Psoas muscle (tissue), 7 donors: ENCODE measurements at regions not wholly inside any gene's neighbourhood (a gene's known extent, or its start where the extent isn't known, plus 50 kb on each side); places are given as distances from the start of the nearest gene placed in this dataset.

ENCODE experiments used
- ATAC-seq, 4 donors: fragments of 200-7000 bp; cut with Tn5 transposase; one replicate each; pipeline ENCODE4 v1.9.1; 2020; ENCODE audit warnings: moderate library complexity in 3 of 4, mild to moderate bottlenecking in 2 of 4
- DNase-seq, 2 donors: peaks; one replicate each; pipeline ENCODE4 v3.0.0-alpha.2; 2020
- H3K27ac ChIP-seq: fragments of 200-600 bp; one replicate; pipeline ENCODE4 v1.8.0; 2022
- H3K27me3 ChIP-seq, 3 donors: fragments of 200-600 bp in 1 of 3; one replicate each; pipeline versions ENCODE4 v1.6.1 to v1.8.0; 2013 to 2022; ENCODE audit warnings: low read length in 2 of 3, mild to moderate bottlenecking in 2 of 3, moderate library complexity in 1 of 3; ENCODE audit not compliant: insufficient read depth in 3 of 3
- H3K36me3 ChIP-seq, 2 donors: fragments of 200-600 bp in 1 of 2; one replicate each; pipeline versions ENCODE4 v1.6.1 to v1.8.0; 2013 to 2022; ENCODE audit warnings: low read depth in 1 of 2, mild to moderate bottlenecking in 1 of 2, moderate library complexity in 1 of 2; ENCODE audit not compliant: insufficient read depth in 1 of 2
- H3K4me1 ChIP-seq: fragments of 200-600 bp; one replicate; pipeline ENCODE4 v1.8.0; 2022
- H3K4me3 ChIP-seq: fragments of 200-600 bp; one replicate; pipeline ENCODE4 v1.8.0; 2022; ENCODE audit warnings: mild to moderate bottlenecking
- H3K9me3 ChIP-seq: fragments of 200-600 bp; one replicate; pipeline ENCODE4 v1.8.0; 2022
- WGBS, 3 donors: extraction: QIAGEN DNeasy Blood & Tissue Kit; methylation state at CpG; one replicate each; pipeline versions ENCODE4 v1.1.6 to v1.1.7; 2013; 5-methylcytosine and 5-hydroxymethylcytosine counted together
- intact Hi-C, 2 donors: fragments of 100-400 bp; cut with DNase I; formaldehyde crosslinking; loops; one replicate each; pipeline versions ENCODE4 v1.11.0 to v1.14.2; 2022
- TF ChIP-seq, protein P1 (sequence below): fragments of 200-600 bp; IDR thresholded peaks from one replicate; pipeline ENCODE4 v1.8.0; 2022; ENCODE audit warnings: antibody characterized with exemption
- donor health status: healthy with polysubstance abuse.
- donor health status: DM: no; HTN: no; CAD: no; lungs with moderate emphysema.
- donor health status: Bipolar disorder and iron deficiency.
- donor health status: healthy.
- donor health status: DM: yes; HTN: yes; CAD: no.
- donor health status: DM: no; HTN: no; CAD: no.
- donor health status: DM: yes; HTN: yes; CAD: no.

DNA sequence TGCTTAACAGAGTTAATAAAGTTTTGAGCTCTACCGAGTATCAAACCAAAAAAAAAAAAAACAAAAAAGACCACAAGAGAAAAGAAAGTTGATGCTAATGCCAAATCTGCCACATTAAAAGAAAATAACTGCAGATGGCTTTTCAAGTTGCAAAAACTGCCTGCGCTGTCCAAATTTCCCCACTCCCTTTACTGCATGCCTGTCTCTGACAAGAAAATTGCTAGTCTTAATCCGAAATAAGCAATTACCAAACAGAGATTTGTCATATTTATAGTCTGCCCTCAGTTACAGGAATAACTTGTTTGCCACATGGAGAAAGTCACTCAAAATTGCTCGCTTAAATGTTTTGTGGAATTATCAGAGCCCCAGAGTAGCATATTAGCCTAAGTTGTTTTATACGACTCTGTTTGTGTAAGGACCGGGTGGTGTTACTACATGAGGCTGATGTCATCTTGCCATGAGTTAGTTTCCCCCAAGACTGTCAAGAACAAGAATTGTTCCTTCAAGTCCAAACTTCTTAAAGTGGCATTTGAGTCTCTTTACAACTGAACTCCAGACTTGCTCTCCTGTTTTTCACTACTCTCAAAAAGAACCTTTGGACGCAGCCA, 160.9 kb downstream of the CEP120 start:
- H3K4me3 ChIP-seq: no peak overlapping the region
- H3K9me3 ChIP-seq: no peaks in the 10 kb centered on the region
- no peak for ATAC-seq
- H3K27ac ChIP-seq: no peak overlapping the region
- peaks cover 0 to 2% (median 0%) of the 10 kb centered on the region in 3 donors for H3K27me3 ChIP-seq
- intact Hi-C loops: no loop called here
- no peaks in the 10 kb centered on the region for H3K36me3 ChIP-seq
- no peaks in the 10 kb centered on the region for H3K4me1 ChIP-seq
- 57 to 62% (median 60%) methylated on average over 7 of the region's 7 CpGs for WGBS, 3 donors
- TF ChIP-seq, protein P1, sequence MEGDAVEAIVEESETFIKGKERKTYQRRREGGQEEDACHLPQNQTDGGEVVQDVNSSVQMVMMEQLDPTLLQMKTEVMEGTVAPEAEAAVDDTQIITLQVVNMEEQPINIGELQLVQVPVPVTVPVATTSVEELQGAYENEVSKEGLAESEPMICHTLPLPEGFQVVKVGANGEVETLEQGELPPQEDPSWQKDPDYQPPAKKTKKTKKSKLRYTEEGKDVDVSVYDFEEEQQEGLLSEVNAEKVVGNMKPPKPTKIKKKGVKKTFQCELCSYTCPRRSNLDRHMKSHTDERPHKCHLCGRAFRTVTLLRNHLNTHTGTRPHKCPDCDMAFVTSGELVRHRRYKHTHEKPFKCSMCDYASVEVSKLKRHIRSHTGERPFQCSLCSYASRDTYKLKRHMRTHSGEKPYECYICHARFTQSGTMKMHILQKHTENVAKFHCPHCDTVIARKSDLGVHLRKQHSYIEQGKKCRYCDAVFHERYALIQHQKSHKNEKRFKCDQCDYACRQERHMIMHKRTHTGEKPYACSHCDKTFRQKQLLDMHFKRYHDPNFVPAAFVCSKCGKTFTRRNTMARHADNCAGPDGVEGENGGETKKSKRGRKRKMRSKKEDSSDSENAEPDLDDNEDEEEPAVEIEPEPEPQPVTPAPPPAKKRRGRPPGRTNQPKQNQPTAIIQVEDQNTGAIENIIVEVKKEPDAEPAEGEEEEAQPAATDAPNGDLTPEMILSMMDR: no peak
- DNase-seq: no peak

DNA sequence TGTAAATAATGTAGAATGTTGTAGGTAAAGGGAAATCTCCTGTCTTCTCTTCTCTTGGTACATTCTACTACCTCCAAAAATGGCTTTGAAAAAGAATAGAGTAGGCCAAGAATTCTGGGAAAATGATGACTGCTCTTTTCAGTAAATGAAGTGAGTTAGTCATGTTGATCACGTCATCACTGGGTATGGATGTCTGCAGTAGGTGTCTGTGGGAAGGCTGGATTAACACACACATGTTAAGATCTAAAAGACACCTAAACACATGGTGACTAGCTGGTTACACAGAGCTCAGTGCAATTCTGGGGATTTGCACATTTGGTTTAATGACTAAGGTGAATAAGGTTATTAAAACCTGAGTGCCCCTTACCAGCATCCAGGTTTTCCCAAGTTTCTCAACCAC, 161.5 kb downstream of the CEP120 start:
- no peak overlapping the region for H3K27ac ChIP-seq
- 52 to 68% (median 67%) methylated on average over 1 of the region's 1 CpG for WGBS, 3 donors

DNA sequence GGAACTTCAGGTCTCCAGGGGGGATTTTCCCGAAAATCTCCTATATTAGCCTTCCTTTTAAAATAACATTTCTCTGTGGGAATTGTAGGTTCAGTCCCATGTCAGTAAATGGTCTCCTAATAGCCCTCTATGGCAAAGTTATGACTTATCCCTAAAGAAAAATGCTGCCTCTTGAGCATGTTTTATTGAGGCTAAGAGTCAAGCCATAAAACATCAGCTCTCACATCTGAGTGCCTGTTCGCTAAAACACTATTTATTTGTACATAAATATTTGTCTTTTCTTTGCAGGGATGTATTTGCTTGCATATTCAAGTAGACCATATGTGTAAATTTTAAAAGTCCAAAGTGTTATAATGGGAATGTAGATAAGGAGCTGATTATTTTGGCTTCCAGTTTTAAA, 160.4 kb downstream of the PRDM6 start:
- WGBS, 3 donors: 60 to 65% (median 63%) methylated on average over 2 of the region's 2 CpGs
- DNase-seq (no peak), ATAC-seq (no peak)
- Histone ChIP-seq H3K9me3 (no peaks in the 10 kb centered on the region), H3K27ac (no peak overlapping the region), H3K4me1 (no peaks in the 10 kb centered on the region), H3K27me3 (peaks cover 0 to 2% (median 0%) of the 10 kb centered on the region in 3 donors), H3K4me3 (no peak overlapping the region), H3K36me3 (no peaks in the 10 kb centered on the region)
- TF ChIP-seq, protein P1: no peak
- intact Hi-C loops: no loop called here

More for the DNA sequence above, 161.5 kb downstream of the CEP120 start:
- no peak overlapping the region for H3K4me3 ChIP-seq
- DNase-seq (no peak), ATAC-seq (no peak)
- intact Hi-C loops: no loop called here
- H3K9me3 ChIP-seq: no peaks in the 10 kb centered on the region
- peaks cover 0 to 2% (median 0%) of the 10 kb centered on the region in 3 donors for H3K27me3 ChIP-seq
- TF ChIP-seq, protein P1: no peak
- no peaks in the 10 kb centered on the region for H3K36me3 ChIP-seq
- H3K4me1 ChIP-seq: no peaks in the 10 kb centered on the region

DNA sequence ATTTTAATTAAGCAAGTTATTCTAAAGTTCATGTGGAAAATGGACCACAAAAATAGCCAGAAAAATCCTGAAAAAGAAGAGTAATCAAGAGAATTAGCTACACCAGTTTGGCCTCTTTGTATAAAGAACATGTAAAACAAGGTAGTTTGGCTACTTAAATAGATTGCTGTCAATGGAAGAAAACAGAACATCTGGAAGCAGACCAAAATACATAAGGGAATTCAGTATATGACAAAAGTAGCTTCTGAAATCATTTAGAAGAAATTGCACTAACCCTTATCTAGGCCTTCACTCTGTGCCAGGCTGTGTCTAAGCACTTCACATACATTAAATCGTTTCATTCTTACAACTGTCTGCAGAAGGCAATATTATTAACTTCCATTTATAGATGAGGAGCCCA, 156.6 kb downstream of the PRDM6 start:
- no peak for DNase-seq
- no peak for ATAC-seq
- peaks cover 0 to 2% (median 0%) of the 10 kb centered on the region in 3 donors for H3K27me3 ChIP-seq
- TF ChIP-seq, protein P1: no peak
- intact Hi-C loops: no loop called here
- no peaks in the 10 kb centered on the region for H3K36me3 ChIP-seq
- 68 to 76% (median 72%) methylated on average over 1 of the region's 1 CpG for WGBS, 3 donors
- H3K4me3 ChIP-seq: no peak overlapping the region
- H3K9me3 ChIP-seq: no peaks in the 10 kb centered on the region
- no peak overlapping the region for H3K27ac ChIP-seq
- no peaks in the 10 kb centered on the region for H3K4me1 ChIP-seq

DNA sequence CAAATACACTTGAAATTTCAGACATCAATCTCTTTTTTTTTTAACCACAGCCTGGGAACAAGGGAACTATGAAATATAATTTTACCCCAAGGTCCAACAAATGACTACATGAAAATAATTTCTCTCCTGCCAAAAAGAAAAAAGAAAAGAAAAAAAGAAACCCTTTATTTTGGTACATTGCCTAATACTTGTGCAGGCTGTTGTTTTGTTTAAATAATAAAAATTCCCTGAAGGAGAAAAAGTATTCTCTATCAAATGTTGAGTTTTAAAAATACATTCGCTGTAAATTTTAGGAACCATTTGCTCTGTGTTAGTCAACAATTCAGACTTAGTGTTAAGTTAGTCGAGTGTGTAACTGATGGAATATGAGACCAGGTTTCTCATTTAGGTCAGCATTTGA, 155.4 kb downstream of the PRDM6 start:
- no peak overlapping the region for H3K4me3 ChIP-seq
- DNase-seq: no peak
- no peak for ATAC-seq
- TF ChIP-seq, protein P1: no peak
- WGBS, 3 donors: 63 to 78% (median 67%) methylated on average over 2 of the region's 2 CpGs
- no peak overlapping the region for H3K27ac ChIP-seq
- no peaks in the 10 kb centered on the region for H3K4me1 ChIP-seq
- peaks cover 0 to 2% (median 0%) of the 10 kb centered on the region in 3 donors for H3K27me3 ChIP-seq
- intact Hi-C loops: no loop called here
- no peaks in the 10 kb centered on the region for H3K9me3 ChIP-seq
- no peaks in the 10 kb centered on the region for H3K36me3 ChIP-seq
